Type B pancreatic cell (in vitro differentiated cells): ENCODE measurements at regions not wholly inside any gene's neighbourhood (a gene's known extent, or its start where the extent isn't known, plus 50 kb on each side); places are given as distances from the start of the nearest gene placed in this dataset.

Experiments
- DNase-seq: peaks from one replicate; pipeline ENCODE4 v3.0.0; 2021; ENCODE audit warnings: mixed read lengths; ENCODE audit not compliant: unreplicated experiment; ENCODE audit errors: extremely low spot score
- H3K27ac Mint-ChIP-seq: 2 replicates; pipeline ENCODE4 v1.8.0; 2021; ENCODE audit warnings: mild to moderate bottlenecking, mixed read lengths
- H3K27me3 Mint-ChIP-seq: 2 replicates; pipeline ENCODE4 v1.8.0; 2021; ENCODE audit warnings: mixed read lengths
- H3K36me3 Mint-ChIP-seq: 2 replicates; pipeline ENCODE4 v1.8.0; 2021; ENCODE audit warnings: mixed read lengths
- H3K4me1 Mint-ChIP-seq: one replicate; pipeline ENCODE4 v1.8.0; 2021; ENCODE audit warnings: mixed read lengths; ENCODE audit not compliant: unreplicated experiment
- H3K4me3 Mint-ChIP-seq: 2 replicates; pipeline ENCODE4 v1.8.0; 2021; ENCODE audit warnings: mild to moderate bottlenecking, mixed read lengths
- H3K9me3 Mint-ChIP-seq: 2 replicates; pipeline ENCODE4 v1.8.0; 2021; ENCODE audit warnings: mixed read lengths
- TF ChIP-seq, protein P1 (sequence below): fragments of 200-600 bp; sonication (generic); conservative IDR thresholded peaks from 2 replicates; pipeline ENCODE4 v1.5.0; 2021; ENCODE audit warnings: antibody characterized with exemption, mild to moderate bottlenecking

DNA sequence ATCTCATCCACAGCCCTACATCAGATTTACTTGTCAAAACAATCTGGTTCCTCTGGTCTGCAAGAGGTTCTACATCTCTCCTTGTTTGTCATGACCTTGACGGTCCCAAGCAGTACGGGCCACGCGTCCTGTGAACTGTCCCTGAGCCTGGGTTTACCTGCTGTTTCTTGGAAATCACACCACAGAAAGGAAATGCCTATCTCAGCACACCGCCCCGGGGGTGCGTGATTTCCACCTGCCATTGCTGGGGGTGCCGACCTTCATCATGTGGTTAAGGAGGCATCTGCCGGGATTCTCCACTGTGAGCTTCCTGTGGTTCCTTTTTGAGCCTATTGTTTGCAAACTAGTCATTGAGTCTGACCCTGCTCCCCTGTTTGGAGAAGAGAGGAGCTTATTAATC lies 1363.4 kb downstream of the BRD1 start:
- H3K27me3 Mint-ChIP-seq, result peaks cover 17% of the 10 kb centered on the region
- no peak overlapping the region for H3K4me3 Mint-ChIP-seq
- H3K4me1 Mint-ChIP-seq, result no peaks in the 10 kb centered on the region
- TF ChIP-seq, protein P1, sequence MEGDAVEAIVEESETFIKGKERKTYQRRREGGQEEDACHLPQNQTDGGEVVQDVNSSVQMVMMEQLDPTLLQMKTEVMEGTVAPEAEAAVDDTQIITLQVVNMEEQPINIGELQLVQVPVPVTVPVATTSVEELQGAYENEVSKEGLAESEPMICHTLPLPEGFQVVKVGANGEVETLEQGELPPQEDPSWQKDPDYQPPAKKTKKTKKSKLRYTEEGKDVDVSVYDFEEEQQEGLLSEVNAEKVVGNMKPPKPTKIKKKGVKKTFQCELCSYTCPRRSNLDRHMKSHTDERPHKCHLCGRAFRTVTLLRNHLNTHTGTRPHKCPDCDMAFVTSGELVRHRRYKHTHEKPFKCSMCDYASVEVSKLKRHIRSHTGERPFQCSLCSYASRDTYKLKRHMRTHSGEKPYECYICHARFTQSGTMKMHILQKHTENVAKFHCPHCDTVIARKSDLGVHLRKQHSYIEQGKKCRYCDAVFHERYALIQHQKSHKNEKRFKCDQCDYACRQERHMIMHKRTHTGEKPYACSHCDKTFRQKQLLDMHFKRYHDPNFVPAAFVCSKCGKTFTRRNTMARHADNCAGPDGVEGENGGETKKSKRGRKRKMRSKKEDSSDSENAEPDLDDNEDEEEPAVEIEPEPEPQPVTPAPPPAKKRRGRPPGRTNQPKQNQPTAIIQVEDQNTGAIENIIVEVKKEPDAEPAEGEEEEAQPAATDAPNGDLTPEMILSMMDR, result no peak
- no peaks in the 10 kb centered on the region for H3K9me3 Mint-ChIP-seq
- DNase-seq, result no peak
- no peaks in the 10 kb centered on the region for H3K36me3 Mint-ChIP-seq
- no peak overlapping the region for H3K27ac Mint-ChIP-seq

- H3K4me1 Mint-ChIP-seq, result no peaks in the 10 kb centered on the region
- H3K36me3 Mint-ChIP-seq, result no peaks in the 10 kb centered on the region
- no peak for DNase-seq
- H3K4me3 Mint-ChIP-seq, result no peak overlapping the region
- H3K27ac Mint-ChIP-seq, result no peak overlapping the region
- no peaks in the 10 kb centered on the region for H3K9me3 Mint-ChIP-seq
- peaks cover 14% of the 10 kb centered on the region for H3K27me3 Mint-ChIP-seq
- TF ChIP-seq, protein P1, result no peak
These were observed 1367.5 kb downstream of the BRD1 start for GRCh38 chr22:48459859-48460823.

DNA sequence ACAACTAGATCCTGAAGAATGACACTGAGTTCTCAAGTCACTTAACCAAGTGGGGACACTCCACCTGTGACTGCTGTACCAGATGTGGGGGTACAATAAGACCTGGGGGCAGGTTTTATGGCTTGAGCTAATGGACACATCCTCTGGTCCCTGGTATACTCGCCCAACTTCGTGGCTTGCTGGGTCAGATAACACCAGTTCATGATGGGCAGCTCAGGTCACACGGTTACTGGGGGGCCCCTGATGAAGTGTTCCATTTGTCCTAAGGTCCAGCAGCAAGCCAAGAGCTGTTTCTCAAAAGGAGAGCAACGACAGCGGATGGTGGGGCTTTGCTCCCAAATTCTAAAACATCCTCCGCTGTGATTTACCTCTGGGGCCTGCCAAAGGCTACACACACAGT lies 1368.4 kb downstream of the BRD1 start:
- TF ChIP-seq, protein P1, result no peak
- no peak overlapping the region for H3K27ac Mint-ChIP-seq
- H3K4me3 Mint-ChIP-seq, result no peak overlapping the region
- no peak for DNase-seq
- no peaks in the 10 kb centered on the region for H3K36me3 Mint-ChIP-seq
- H3K4me1 Mint-ChIP-seq, result no peaks in the 10 kb centered on the region
- peaks cover 9% of the 10 kb centered on the region for H3K27me3 Mint-ChIP-seq
- H3K9me3 Mint-ChIP-seq, result no peaks in the 10 kb centered on the region

- no peaks in the 10 kb centered on the region for H3K9me3 Mint-ChIP-seq
- H3K27me3 Mint-ChIP-seq, result peaks cover 3% of the 10 kb centered on the region
- no peak overlapping the region for H3K27ac Mint-ChIP-seq
- no peak for DNase-seq
- no peaks in the 10 kb centered on the region for H3K4me1 Mint-ChIP-seq
- TF ChIP-seq, protein P1, result no peak
- H3K4me3 Mint-ChIP-seq, result no peak overlapping the region
- H3K36me3 Mint-ChIP-seq, result no peaks in the 10 kb centered on the region
These were observed 1371.2 kb downstream of the BRD1 start for GRCh38 chr22:48456449-48456848.

GRCh38 chr22:48453751-48454485 lies 1373.8 kb downstream of the BRD1 start:
- no peak overlapping the region for H3K27ac Mint-ChIP-seq
- H3K9me3 Mint-ChIP-seq, result no peaks in the 10 kb centered on the region
- H3K27me3 Mint-ChIP-seq, result no peaks in the 10 kb centered on the region
- TF ChIP-seq, protein P1, result no peak
- H3K4me3 Mint-ChIP-seq, result no peak overlapping the region
- H3K36me3 Mint-ChIP-seq, result no peaks in the 10 kb centered on the region
- H3K4me1 Mint-ChIP-seq, result no peaks in the 10 kb centered on the region
- no peak for DNase-seq
